ENCODE measurements at regions not wholly inside any gene's neighbourhood (a gene's known extent, or its start where the extent isn't known, plus 50 kb on each side); places are given as distances from the start of the nearest gene placed in this dataset.

- Histone ChIP-seq H3K4me1 (no peaks in the 10 kb centered on the region), H3K27me3 (no peaks in the 10 kb centered on the region), H3K27ac (no peak overlapping the region), H3K36me3 (no peaks in the 10 kb centered on the region), H3K4me3 (no peak overlapping the region), H3K9me3 (no peaks in the 10 kb centered on the region)
- DNase-seq, result no peak
- no peak for TF ChIP-seq POLR2A (IDR thresholded peaks at IDR 0.05)
- no peak for TF ChIP-seq CTCF (IDR thresholded peaks at IDR 0.05)
Measured at GRCh38 chr1:221101807-221102605, 222.8 kb downstream of the HLX start.

GRCh38 chr1:221104596-221104995 lies 225.4 kb downstream of the HLX start:
- H3K9me3 ChIP-seq, result no peaks in the 10 kb centered on the region
- TF ChIP-seq CTCF (IDR thresholded peaks at IDR 0.05) (no peak), POLR2A (IDR thresholded peaks at IDR 0.05) (no peak)
- H3K27ac ChIP-seq, result no peak overlapping the region
- no peak overlapping the region for H3K4me3 ChIP-seq
- no peaks in the 10 kb centered on the region for H3K36me3 ChIP-seq
- H3K27me3 ChIP-seq, result no peaks in the 10 kb centered on the region
- DNase-seq, result no peak
- no peaks in the 10 kb centered on the region for H3K4me1 ChIP-seq

- no peak for DNase-seq
- TF ChIP-seq CTCF (IDR thresholded peaks at IDR 0.05), result no peak
- no peak for TF ChIP-seq POLR2A (IDR thresholded peaks at IDR 0.05)
Measured at GRCh38 chr1:221105578-221105977, 226.3 kb downstream of the HLX start.

GRCh38 chr1:221106616-221107015 lies 227.4 kb downstream of the HLX start:
- Histone ChIP-seq H3K27me3 (no peaks in the 10 kb centered on the region), H3K4me3 (no peak overlapping the region), H3K4me1 (no peaks in the 10 kb centered on the region), H3K27ac (no peak overlapping the region), H3K36me3 (no peaks in the 10 kb centered on the region), H3K9me3 (no peaks in the 10 kb centered on the region)
- TF ChIP-seq CTCF (IDR thresholded peaks at IDR 0.05), result no peak
- no peak for TF ChIP-seq POLR2A (IDR thresholded peaks at IDR 0.05)
- DNase-seq, result no peak

More at GRCh38 chr1:221105578-221105977, 226.3 kb downstream of the HLX start:
- no peak overlapping the region for H3K4me3 ChIP-seq
- H3K36me3 ChIP-seq, result no peaks in the 10 kb centered on the region
- no peaks in the 10 kb centered on the region for H3K27me3 ChIP-seq
- no peaks in the 10 kb centered on the region for H3K4me1 ChIP-seq
- H3K9me3 ChIP-seq, result no peaks in the 10 kb centered on the region
- no peak overlapping the region for H3K27ac ChIP-seq

GRCh38 chr1:221109930-221110329 lies 230.7 kb downstream of the HLX start:
- no peaks in the 10 kb centered on the region for H3K36me3 ChIP-seq
- H3K4me3 ChIP-seq, result no peak overlapping the region
- no peak overlapping the region for H3K27ac ChIP-seq
- H3K9me3 ChIP-seq, result no peaks in the 10 kb centered on the region
- DNase-seq, result no peak
- H3K27me3 ChIP-seq, result no peaks in the 10 kb centered on the region
- H3K4me1 ChIP-seq, result no peaks in the 10 kb centered on the region
- TF ChIP-seq CTCF (IDR thresholded peaks at IDR 0.05), result no peak
- TF ChIP-seq POLR2A (IDR thresholded peaks at IDR 0.05), result no peak

All from Peyer's patch (tissue), 4 donors.